ENCODE measurements at regions not wholly inside any gene's neighbourhood (a gene's known extent, or its start where the extent isn't known, plus 50 kb on each side); places are given as distances from the start of the nearest gene placed in this dataset.

DNA sequence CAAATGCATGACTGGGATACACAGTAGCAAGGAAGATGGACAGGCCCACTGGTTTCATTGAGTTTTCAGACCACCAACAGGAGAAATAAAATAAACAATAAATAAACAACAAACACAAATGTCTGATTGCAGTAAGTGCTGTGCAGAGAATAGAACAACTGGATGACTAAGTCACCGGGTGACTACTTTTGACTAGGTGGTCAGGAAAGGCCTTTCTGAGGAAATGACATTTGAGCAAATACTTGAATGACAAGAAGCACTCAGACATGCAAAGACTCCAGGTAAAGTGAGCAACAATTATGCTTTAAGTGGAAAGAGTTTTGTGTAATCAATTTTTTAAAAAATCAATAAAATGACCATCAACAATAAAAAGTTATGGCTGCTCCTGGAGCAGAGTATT lies 137.7 kb downstream of the BTC start:
- TF ChIP-seq POLR2A (IDR thresholded peaks at IDR 0.05) = no peak
- TF ChIP-seq, protein P1, sequence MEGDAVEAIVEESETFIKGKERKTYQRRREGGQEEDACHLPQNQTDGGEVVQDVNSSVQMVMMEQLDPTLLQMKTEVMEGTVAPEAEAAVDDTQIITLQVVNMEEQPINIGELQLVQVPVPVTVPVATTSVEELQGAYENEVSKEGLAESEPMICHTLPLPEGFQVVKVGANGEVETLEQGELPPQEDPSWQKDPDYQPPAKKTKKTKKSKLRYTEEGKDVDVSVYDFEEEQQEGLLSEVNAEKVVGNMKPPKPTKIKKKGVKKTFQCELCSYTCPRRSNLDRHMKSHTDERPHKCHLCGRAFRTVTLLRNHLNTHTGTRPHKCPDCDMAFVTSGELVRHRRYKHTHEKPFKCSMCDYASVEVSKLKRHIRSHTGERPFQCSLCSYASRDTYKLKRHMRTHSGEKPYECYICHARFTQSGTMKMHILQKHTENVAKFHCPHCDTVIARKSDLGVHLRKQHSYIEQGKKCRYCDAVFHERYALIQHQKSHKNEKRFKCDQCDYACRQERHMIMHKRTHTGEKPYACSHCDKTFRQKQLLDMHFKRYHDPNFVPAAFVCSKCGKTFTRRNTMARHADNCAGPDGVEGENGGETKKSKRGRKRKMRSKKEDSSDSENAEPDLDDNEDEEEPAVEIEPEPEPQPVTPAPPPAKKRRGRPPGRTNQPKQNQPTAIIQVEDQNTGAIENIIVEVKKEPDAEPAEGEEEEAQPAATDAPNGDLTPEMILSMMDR (IDR thresholded peaks at IDR 0.05 in 8 of 11, conservative IDR thresholded peaks at IDR 0.05 in 3 of 11) = no peak
